Neuronal stem cell (in vitro differentiated cells): ENCODE measurements at regions not wholly inside any gene's neighbourhood (a gene's known extent, or its start where the extent isn't known, plus 50 kb on each side); places are given as distances from the start of the nearest gene placed in this dataset.

Source experiments
- DNase-seq: peaks from one replicate; pipeline ENCODE4 v3.0.0-alpha.2; 2013; ENCODE audit warnings: low spot score
- H2AFZ ChIP-seq: one replicate; pipeline ENCODE4 v1.6.1; 2013; ENCODE audit warnings: mild to moderate bottlenecking, low read length, inconsistent platforms
- H2AK5ac ChIP-seq: 2 replicates; pipeline ENCODE4 v1.6.1; 2013; ENCODE audit warnings: low read depth, mild to moderate bottlenecking, inconsistent platforms, low read length, moderate library complexity, mixed read lengths
- H2BK120ac ChIP-seq: 2 replicates; pipeline ENCODE4 v1.6.1; 2013; ENCODE audit warnings: low read depth, mild to moderate bottlenecking, inconsistent platforms, low read length, moderate library complexity, mixed read lengths
- H2BK12ac ChIP-seq: one replicate; pipeline ENCODE4 v1.6.1; 2013; ENCODE audit warnings: low read length, inconsistent platforms
- H2BK15ac ChIP-seq: 2 replicates; pipeline ENCODE4 v1.6.1; 2013; ENCODE audit warnings: mild to moderate bottlenecking, low read length, inconsistent platforms, mixed read lengths
- H2BK5ac ChIP-seq: one replicate; pipeline ENCODE4 v1.6.1; 2013; ENCODE audit warnings: inconsistent platforms, mild to moderate bottlenecking, low read length, moderate library complexity
- H3K14ac ChIP-seq: one replicate; pipeline ENCODE4 v1.6.1; 2013; ENCODE audit warnings: low read length, inconsistent platforms
- H3K18ac ChIP-seq: 2 replicates; pipeline ENCODE4 v1.6.1; 2013; ENCODE audit warnings: low read length, inconsistent platforms
- H3K23ac ChIP-seq: 2 replicates; pipeline ENCODE4 v1.6.1; 2013; ENCODE audit warnings: low read depth, mild to moderate bottlenecking, mixed read lengths, low read length, inconsistent platforms; ENCODE audit not compliant: poor library complexity
- H3K27ac ChIP-seq: replicated peaks from 3 replicates; pipeline ENCODE4 v1.5.1; 2013; ENCODE audit warnings: low read length, inconsistent platforms
- H3K27me3 ChIP-seq, 3 experiments: 2 replicates each; pipeline ENCODE4 v1.6.1; 2013; ENCODE audit warnings: low read length in 3 of 3, mild to moderate bottlenecking in 2 of 3, inconsistent platforms in 1 of 3, low read depth in 1 of 3, mixed read lengths in 1 of 3, moderate library complexity in 1 of 3; ENCODE audit not compliant: control insufficient read depth in 3 of 3, insufficient read depth in 3 of 3
- H3K36me3 ChIP-seq, 2 donors: replicated peaks in 1 of 2; 2 replicates each; pipeline ENCODE4 v1.6.1; 2013; ENCODE audit warnings: low read length in 2 of 2; ENCODE audit not compliant: control insufficient read depth in 2 of 2, insufficient read depth in 2 of 2
- H3K4ac ChIP-seq: 2 replicates; pipeline ENCODE4 v1.6.1; 2013; ENCODE audit warnings: inconsistent platforms, mild to moderate bottlenecking, low read length, moderate library complexity
- H3K4me1 ChIP-seq, 2 donors: 1 replicate in 1 of 2; 2 replicates in 1 of 2; pipeline ENCODE4 v1.6.1; 2013; ENCODE audit warnings: low read length in 2 of 2, low read depth in 1 of 2; ENCODE audit not compliant: control insufficient read depth in 2 of 2, insufficient read depth in 1 of 2
- H3K4me2 ChIP-seq: one replicate; pipeline ENCODE4 v1.6.1; 2013; ENCODE audit warnings: mild to moderate bottlenecking, low read length, inconsistent platforms; ENCODE audit not compliant: insufficient read depth, poor library complexity, severe bottlenecking
- H3K4me3 ChIP-seq, 2 donors: 2 replicates each; pipeline ENCODE4 v1.5.1; 2013; ENCODE audit warnings: low read length in 2 of 2, mild to moderate bottlenecking in 2 of 2, inconsistent platforms in 1 of 2, moderate library complexity in 1 of 2
- H3K79me1 ChIP-seq: one replicate; pipeline ENCODE4 v1.6.1; 2013; ENCODE audit warnings: low read depth, mild to moderate bottlenecking, inconsistent platforms, low read length, moderate library complexity
- H3K9ac ChIP-seq: one replicate; pipeline ENCODE4 v1.6.1; 2013; ENCODE audit warnings: mild to moderate bottlenecking, low read depth, low read length, inconsistent platforms; ENCODE audit not compliant: poor library complexity
- H3K9me3 ChIP-seq, 2 donors: replicated peaks in 1 of 2; 2 replicates each; pipeline versions ENCODE3 to v1.6.1; 2013; ENCODE audit warnings: low read length in 2 of 2, mild to moderate bottlenecking in 2 of 2, inconsistent platforms in 1 of 2, low read depth in 1 of 2, mixed read lengths in 1 of 2, moderate library complexity in 1 of 2; ENCODE audit not compliant: control insufficient read depth in 2 of 2, insufficient read depth in 1 of 2
- H4K8ac ChIP-seq: one replicate; pipeline ENCODE4 v1.6.1; 2013; ENCODE audit warnings: low read depth, mild to moderate bottlenecking, inconsistent platforms, low read length, moderate library complexity
- H4K91ac ChIP-seq: one replicate; pipeline ENCODE4 v1.6.1; 2013; ENCODE audit warnings: low read length, low read depth, mild to moderate bottlenecking, inconsistent platforms; ENCODE audit not compliant: poor library complexity
- WGBS, 2 donors: extraction: QIAGEN DNeasy Blood & Tissue Kit; methylation state at CpG; one replicate each; pipeline ENCODE4 v1.1.7; 2013; ENCODE audit warnings: missing lambda C conversion rate in 2 of 2, mixed read lengths in 1 of 2; ENCODE audit not compliant: insufficient read length in 2 of 2, insufficient replicate concordance in 1 of 2; ENCODE audit errors: extremely low coverage in 2 of 2; 5-methylcytosine and 5-hydroxymethylcytosine counted together

DNA sequence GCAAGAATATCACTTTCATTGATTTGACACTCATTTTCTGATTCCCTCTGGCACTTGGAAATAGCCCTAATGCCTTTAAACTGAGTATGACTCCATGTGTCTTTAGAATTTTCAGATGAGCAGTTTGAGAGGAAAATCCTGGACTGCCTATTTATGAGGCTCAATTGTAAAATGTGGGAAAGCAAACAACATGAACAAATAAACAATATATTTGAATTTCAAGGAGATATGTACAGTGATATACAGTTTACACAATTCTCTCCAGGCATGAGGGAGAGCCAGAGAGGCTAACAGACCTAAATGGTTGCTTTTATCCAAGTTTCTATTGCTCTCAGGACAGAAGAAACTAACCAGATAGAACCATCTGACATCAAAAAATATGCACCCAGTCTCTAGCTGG lies 748.2 kb upstream of the NRSN1 start:
- H3K27ac ChIP-seq = no peak overlapping the region
- no peaks in the 10 kb centered on the region for H3K9me3 ChIP-seq
- H2BK15ac ChIP-seq = no peak overlapping the region
- no peak overlapping the region for H3K14ac ChIP-seq
- no peak overlapping the region for H4K8ac ChIP-seq
- H3K27me3 ChIP-seq = no peaks in the 10 kb centered on the region
- no peak for DNase-seq
- no peak overlapping the region for H2BK12ac ChIP-seq
- H4K91ac ChIP-seq = no peak overlapping the region
- H3K79me1 ChIP-seq = no peaks in the 10 kb centered on the region
- H3K23ac ChIP-seq = no peak overlapping the region
- no peak overlapping the region for H3K18ac ChIP-seq
- no peak overlapping the region for H3K4me2 ChIP-seq
- H3K36me3 ChIP-seq = no peaks in the 10 kb centered on the region
- no peak overlapping the region for H3K4ac ChIP-seq
- no peak overlapping the region for H2BK120ac ChIP-seq
- H3K4me1 ChIP-seq = no peaks in the 10 kb centered on the region
- H3K9ac ChIP-seq = no peak overlapping the region
- H2AK5ac ChIP-seq = no peak overlapping the region
- no peak overlapping the region for H2AFZ ChIP-seq
- H2BK5ac ChIP-seq = no peak overlapping the region
- H3K4me3 ChIP-seq = no peak overlapping the region

DNA sequence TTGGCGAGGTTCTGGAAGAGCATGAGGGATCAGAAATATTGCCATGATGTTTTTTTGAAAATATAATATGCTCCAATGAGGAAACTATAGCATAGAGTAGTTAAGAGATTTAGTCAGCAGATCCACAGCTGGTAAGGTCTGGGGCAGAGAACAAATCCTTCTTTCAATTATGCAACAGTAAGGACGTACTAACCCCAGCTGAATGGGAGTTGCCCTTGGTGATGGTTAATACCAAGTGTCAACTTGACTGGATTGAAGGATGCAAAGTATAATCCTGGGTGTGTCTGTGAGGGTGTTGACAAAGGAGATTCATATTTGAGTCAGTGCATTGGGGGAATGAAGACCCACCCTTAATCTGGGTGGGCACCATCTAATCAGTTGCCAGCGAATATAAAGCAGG lies 745.5 kb upstream of the NRSN1 start:
- Histone ChIP-seq H3K18ac (no peak overlapping the region), H3K4ac (no peak overlapping the region), H4K91ac (no peak overlapping the region), H3K36me3 (no peaks in the 10 kb centered on the region), H3K4me2 (no peak overlapping the region), H3K14ac (no peak overlapping the region), H2AFZ (no peak overlapping the region), H3K27ac (no peak overlapping the region), H3K27me3 (no peaks in the 10 kb centered on the region), H3K9me3 (no peaks in the 10 kb centered on the region), H4K8ac (no peak overlapping the region), H3K9ac (no peak overlapping the region), H2AK5ac (no peak overlapping the region), H3K79me1 (no peaks in the 10 kb centered on the region), H2BK12ac (no peak overlapping the region), H3K4me3 (no peak overlapping the region), H2BK120ac (no peak overlapping the region), H3K23ac (no peak overlapping the region), H2BK5ac (no peak overlapping the region), H3K4me1 (no peaks in the 10 kb centered on the region), H2BK15ac (no peak overlapping the region)
- DNase-seq = no peak
- no CpG with 5 or more reads among the region's 3 CpGs for WGBS, 2 donors

DNA sequence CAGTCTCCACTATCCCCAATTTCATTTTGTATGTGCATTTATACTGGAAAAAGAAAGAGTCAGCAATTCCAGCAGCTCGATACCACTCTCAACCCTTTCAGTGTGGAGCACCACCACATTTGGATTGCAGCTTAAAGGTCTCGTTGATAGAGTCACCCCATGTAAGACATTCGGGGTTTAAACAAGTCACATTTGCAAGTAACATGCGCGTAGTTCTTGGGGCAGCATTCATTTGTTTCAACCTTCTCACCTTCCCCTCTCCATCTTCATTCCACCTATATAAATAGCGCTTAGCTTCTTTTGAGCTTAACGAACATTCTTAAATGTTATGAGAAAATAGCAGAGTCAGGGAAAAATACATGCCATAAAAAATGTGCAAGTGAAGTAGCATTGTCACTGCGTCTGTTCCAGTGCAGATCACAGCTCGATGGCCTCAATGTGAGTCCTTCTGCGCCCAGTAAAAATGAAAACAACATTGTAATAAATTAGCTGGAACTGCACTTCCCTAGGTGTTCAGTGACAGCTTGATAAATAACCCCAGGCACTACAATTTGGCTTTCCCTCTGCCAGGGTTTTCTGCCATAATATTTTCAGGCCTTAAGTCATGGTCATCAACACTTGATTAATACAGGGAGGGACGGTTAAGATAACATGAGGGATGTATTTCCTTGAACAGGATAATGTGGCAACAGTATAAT lies 737.8 kb upstream of the NRSN1 start:
- Histone ChIP-seq H3K9ac (no peak overlapping the region), H2BK15ac (no peak overlapping the region), H4K8ac (no peak overlapping the region), H3K9me3 (no peaks in the 10 kb centered on the region), H3K4me1 (no peaks in the 10 kb centered on the region), H3K27ac (no peak overlapping the region), H2BK5ac (no peak overlapping the region), H2BK12ac (no peak overlapping the region), H3K4me2 (no peak overlapping the region), H3K14ac (no peak overlapping the region), H3K4ac (no peak overlapping the region), H3K18ac (no peak overlapping the region), H2AFZ (no peak overlapping the region), H2BK120ac (no peak overlapping the region), H3K27me3 (no peaks in the 10 kb centered on the region), H3K36me3 (no peaks in the 10 kb centered on the region), H2AK5ac (no peak overlapping the region), H3K23ac (no peak overlapping the region), H3K4me3 (no peak overlapping the region), H3K79me1 (no peaks in the 10 kb centered on the region), H4K91ac (no peak overlapping the region)
- no CpG with 5 or more reads among the region's 11 CpGs for WGBS, 2 donors
- DNase-seq = no peak

GRCh38 chr6:23389386-23389785 lies 736.6 kb upstream of the NRSN1 start:
- Histone ChIP-seq H3K4me2 (no peak overlapping the region), H3K27me3 (no peaks in the 10 kb centered on the region), H3K36me3 (no peaks in the 10 kb centered on the region), H2BK120ac (no peak overlapping the region), H4K8ac (no peak overlapping the region), H3K4me1 (no peaks in the 10 kb centered on the region), H2AFZ (no peak overlapping the region), H2BK15ac (no peak overlapping the region), H3K4me3 (no peak overlapping the region), H2BK12ac (no peak overlapping the region), H3K18ac (no peak overlapping the region), H3K9me3 (no peaks in the 10 kb centered on the region), H4K91ac (no peak overlapping the region), H3K27ac (no peak overlapping the region), H2BK5ac (no peak overlapping the region), H2AK5ac (no peak overlapping the region), H3K14ac (no peak overlapping the region), H3K23ac (no peak overlapping the region), H3K79me1 (no peaks in the 10 kb centered on the region), H3K9ac (no peak overlapping the region), H3K4ac (no peak overlapping the region)
- WGBS, 2 donors = no CpG with 5 or more reads among the region's 3 CpGs
- no peak for DNase-seq
